Activated CD8-positive, alpha-beta T cell treated with anti-CD3 and anti-CD28 coated beads, Interleukin-2, amount 10 ng/mL, durations not matched to agents 7 days and 5 days (primary cell): ENCODE measurements at regions not wholly inside any gene's neighbourhood (a gene's known extent, or its start where the extent isn't known, plus 50 kb on each side); places are given as distances from the start of the nearest gene placed in this dataset.
"Not testable (repeated sequence)": the region's sequence is repeated elsewhere in the genome, so short reads cannot be mapped to it uniquely, and the experiment has no call there.

Experiments
- ATAC-seq: fragments of 150-1000 bp; cut with Tn5 transposase; one replicate; pipeline ENCODE4 v1.10.0; 2021; ENCODE audit warnings: moderate library complexity
- CTCF ChIA-PET: fragments of 350-600 bp; sonication (Branson Sonifier 250); formaldehyde crosslinking; loops from one replicate; lab custom pipeline; 2021; ENCODE audit warnings: antibody characterized with exemption; lab: Charles Lee
- POLR2A ChIA-PET: fragments of 350-600 bp; sonication (Branson Sonifier 250); formaldehyde crosslinking; loops from one replicate; lab custom pipeline; 2021; ENCODE audit warnings: antibody characterized with exemption; lab: Charles Lee
- DNase-seq: peaks from one replicate; pipeline ENCODE4 v3.0.0-alpha.2; 2020
- H3K27ac Mint-ChIP-seq: one replicate; pipeline ENCODE4 v1.8.0; 2021; ENCODE audit warnings: mild to moderate bottlenecking, mixed read lengths
- H3K27me3 Mint-ChIP-seq: one replicate; pipeline ENCODE4 v1.8.0; 2021; ENCODE audit warnings: low read depth, mixed read lengths
- H3K36me3 Mint-ChIP-seq: one replicate; pipeline ENCODE4 v1.8.0; 2021; ENCODE audit warnings: low read depth, mixed read lengths
- H3K4me1 Mint-ChIP-seq: one replicate; pipeline ENCODE4 v1.8.0; 2021; ENCODE audit warnings: low read depth, mixed read lengths
- H3K4me3 Mint-ChIP-seq: one replicate; pipeline ENCODE4 v1.8.0; 2021; ENCODE audit warnings: mild to moderate bottlenecking, mixed read lengths
- H3K9me3 Mint-ChIP-seq: one replicate; pipeline ENCODE4 v1.8.0; 2022; ENCODE audit warnings: mixed read lengths; ENCODE audit not compliant: insufficient read depth

- peaks cover 59% of the 10 kb centered on the region for H3K4me1 Mint-ChIP-seq
- ChIA-PET POLR2A (interaction anchor here (0.6 to 2.8 kb wide), 11 partner anchors 7 to 155 kb away, joined by 3 to 39 read pairs (median 5); partner anchors contain the start of gene TNFAIP3), CTCF (interaction anchor here (0.9 to 3.1 kb wide), 29 partner anchors 7 to 285 kb away, joined by 3 to 37 read pairs (median 5); partner anchors contain the start of gene TNFAIP3)
- H3K36me3 Mint-ChIP-seq = peaks cover 16% of the 10 kb centered on the region
- peak overlapping the region; percentile 22 for H3K4me3 Mint-ChIP-seq
- peak; percentile 89 for ATAC-seq
- H3K27ac Mint-ChIP-seq = peak overlapping the region; percentile 80
- peak; percentile 70 for DNase-seq
- H3K27me3 Mint-ChIP-seq = no peaks in the 10 kb centered on the region
- H3K9me3 Mint-ChIP-seq = peaks cover 9% of the 10 kb centered on the region
These were observed 151.4 kb upstream of the TNFAIP3 start for GRCh38 chr6:137715589-137716045.

GRCh38 chr6:137717074-137718073 lies 149.7 kb upstream of the TNFAIP3 start:
- H3K27me3 Mint-ChIP-seq = no peaks in the 10 kb centered on the region
- peaks cover 55% of the 10 kb centered on the region for H3K4me1 Mint-ChIP-seq
- H3K4me3 Mint-ChIP-seq = no peak overlapping the region
- DNase-seq (peak; percentile 88), ATAC-seq (peak; percentile 72)
- peaks cover 18% of the 10 kb centered on the region for H3K36me3 Mint-ChIP-seq
- POLR2A ChIA-PET = interaction anchor here (0.6 to 2.8 kb wide), 7 partner anchors 9 to 171 kb away, joined by 3 to 39 read pairs (median 9); partner anchors contain the start of gene TNFAIP3
- H3K27ac Mint-ChIP-seq = peak overlapping the region; percentile 84
- CTCF ChIA-PET = interaction anchor here (0.8 to 3.1 kb wide), 23 partner anchors 9 to 284 kb away, joined by 3 to 37 read pairs (median 5); partner anchors contain the start of gene TNFAIP3
- peaks cover 9% of the 10 kb centered on the region for H3K9me3 Mint-ChIP-seq

- ATAC-seq, DNase-seq, H3K4me3 Mint-ChIP-seq, H3K27ac Mint-ChIP-seq, H3K27me3 Mint-ChIP-seq, POLR2A ChIA-PET, H3K9me3 Mint-ChIP-seq: not testable (repeated sequence)
- Mint-ChIP-seq H3K36me3 (peaks cover 17% of the 10 kb centered on the region), H3K4me1 (peaks cover 63% of the 10 kb centered on the region)
- CTCF ChIA-PET = interaction anchor here (1.2 to 1.3 kb wide), 2 partner anchors 11 to 31 kb away, joined by 4 to 7 read pairs; no protein-coding TSS in a partner anchor
These were observed 148.2 kb upstream of the TNFAIP3 start for GRCh38 chr6:137718903-137719302.

- H3K36me3 Mint-ChIP-seq = peaks cover 2% of the 10 kb centered on the region
- peaks cover 24% of the 10 kb centered on the region for H3K4me1 Mint-ChIP-seq
- peaks cover 7% of the 10 kb centered on the region for H3K27me3 Mint-ChIP-seq
- no peaks in the 10 kb centered on the region for H3K9me3 Mint-ChIP-seq
- no peak overlapping the region for H3K4me3 Mint-ChIP-seq
- H3K27ac Mint-ChIP-seq = no peak overlapping the region
- POLR2A ChIA-PET = interaction anchor here (0.6 to 1.7 kb wide), 5 partner anchors 14 to 144 kb away, joined by 3 to 6 read pairs (median 3); partner anchors contain the start of gene TNFAIP3
- ATAC-seq (peak; percentile 69), DNase-seq (no peak)
- CTCF ChIA-PET = interaction anchor here (0.6 to 2.4 kb wide), 7 partner anchors 10 to 144 kb away, joined by 3 to 14 read pairs (median 5); partner anchors contain the start of gene TNFAIP3
These were observed 144.2 kb upstream of the TNFAIP3 start for GRCh38 chr6:137722749-137723272.

- peaks cover 2% of the 10 kb centered on the region for H3K36me3 Mint-ChIP-seq
- no peak overlapping the region for H3K4me3 Mint-ChIP-seq
- POLR2A ChIA-PET = interaction anchor here (0.6 to 1.7 kb wide), 5 partner anchors 15 to 143 kb away, joined by 3 to 6 read pairs (median 3); partner anchors contain the start of gene TNFAIP3
- ATAC-seq (no peak), DNase-seq (no peak)
- H3K27ac Mint-ChIP-seq = no peak overlapping the region
- peaks cover 9% of the 10 kb centered on the region for H3K27me3 Mint-ChIP-seq
- CTCF ChIA-PET = interaction anchor here (0.6 to 2.4 kb wide), 10 partner anchors 10 to 252 kb away, joined by 3 to 14 read pairs (median 4); partner anchors contain the start of gene TNFAIP3
- H3K9me3 Mint-ChIP-seq = no peaks in the 10 kb centered on the region
- H3K4me1 Mint-ChIP-seq = peaks cover 17% of the 10 kb centered on the region
These were observed 143.6 kb upstream of the TNFAIP3 start for GRCh38 chr6:137723273-137724017.

GRCh38 chr6:137724018-137724403 lies 143.0 kb upstream of the TNFAIP3 start:
- CTCF ChIA-PET = interaction anchor here (1.0 to 2.4 kb wide), 6 partner anchors 28 to 251 kb away, joined by 3 to 14 read pairs (median 4); partner anchors contain the start of gene TNFAIP3
- no peak for DNase-seq

GRCh38 chr6:137724495-137725211 lies 142.4 kb upstream of the TNFAIP3 start:
- ATAC-seq = no peak
- Mint-ChIP-seq H3K4me3 (no peak overlapping the region), H3K27ac (no peak overlapping the region), H3K4me1 (peaks cover 10% of the 10 kb centered on the region), H3K27me3 (peaks cover 9% of the 10 kb centered on the region), H3K36me3 (peaks cover 2% of the 10 kb centered on the region), H3K9me3 (no peaks in the 10 kb centered on the region)
- DNase-seq = no peak
- ChIA-PET CTCF (interaction anchor here (1.1 to 2.4 kb wide), 4 partner anchors 28 to 251 kb away, joined by 3 to 14 read pairs (median 4); partner anchors contain the start of gene TNFAIP3), POLR2A (interaction anchor here (1.7 kb wide), 1 partner anchor 67 kb away, joined by 6 read pairs; no protein-coding TSS in a partner anchor)

More at GRCh38 chr6:137724018-137724403, 143.0 kb upstream of the TNFAIP3 start:
- Mint-ChIP-seq H3K4me3 (no peak overlapping the region), H3K36me3 (peaks cover 2% of the 10 kb centered on the region), H3K27me3 (peaks cover 9% of the 10 kb centered on the region), H3K27ac (no peak overlapping the region), H3K9me3 (no peaks in the 10 kb centered on the region), H3K4me1 (peaks cover 13% of the 10 kb centered on the region)
- no peak for ATAC-seq
- POLR2A ChIA-PET = interaction anchor here (1.7 kb wide), 1 partner anchor 67 kb away, joined by 6 read pairs; no protein-coding TSS in a partner anchor

- DNase-seq = no peak
- CTCF ChIA-PET = interaction anchor here (0.8 to 1.6 kb wide), 6 partner anchors 10 to 214 kb away, joined by 3 to 9 read pairs (median 3); no protein-coding TSS in a partner anchor
- Mint-ChIP-seq H3K9me3 (no peaks in the 10 kb centered on the region), H3K4me1 (peaks cover 10% of the 10 kb centered on the region), H3K27ac (no peak overlapping the region), H3K36me3 (peaks cover 2% of the 10 kb centered on the region), H3K4me3 (no peak overlapping the region), H3K27me3 (peaks cover 9% of the 10 kb centered on the region)
- POLR2A ChIA-PET = interaction anchor here (0.7 kb wide), 1 partner anchor 25 kb away, joined by 3 read pairs; no protein-coding TSS in a partner anchor
- no peak for ATAC-seq
These were observed 141.1 kb upstream of the TNFAIP3 start for GRCh38 chr6:137725949-137726348.

- no peaks in the 10 kb centered on the region for H3K36me3 Mint-ChIP-seq
- peaks cover 9% of the 10 kb centered on the region for H3K27me3 Mint-ChIP-seq
- no peaks in the 10 kb centered on the region for H3K9me3 Mint-ChIP-seq
- ATAC-seq = no peak
- ChIA-PET CTCF (interaction anchor here (0.8 to 1.6 kb wide), 6 partner anchors 10 to 213 kb away, joined by 3 to 9 read pairs (median 3); no protein-coding TSS in a partner anchor), POLR2A (interaction anchor here (0.7 to 1.2 kb wide), 2 partner anchors 25 to 141 kb away, joined by 3 read pairs; partner anchors contain the start of gene TNFAIP3)
- H3K4me3 Mint-ChIP-seq = no peak overlapping the region
- peaks cover 10% of the 10 kb centered on the region for H3K4me1 Mint-ChIP-seq
- no peak for DNase-seq
- no peak overlapping the region for H3K27ac Mint-ChIP-seq
These were observed 140.5 kb upstream of the TNFAIP3 start for GRCh38 chr6:137726582-137726981.
